HEK293T (cell line): ENCODE measurements at regions not wholly inside any gene's neighbourhood (a gene's known extent, or its start where the extent isn't known, plus 50 kb on each side); places are given as distances from the start of the nearest gene placed in this dataset.

Experiments
- CTCF ChIA-PET: fragments of 350-600 bp; formaldehyde crosslinking; extraction: SDS; loops from one replicate; lab custom pipeline; 2021; ENCODE audit warnings: antibody characterized with exemption, inconsistent platforms; lab: Yijun Ruan, JAX
- POLR2A ChIA-PET: fragments of 350-600 bp; formaldehyde crosslinking; extraction: SDS; loops from one replicate; lab custom pipeline; 2020; ENCODE audit warnings: antibody characterized with exemption, inconsistent platforms; lab: Yijun Ruan, JAX
- DNase-seq: peaks from one replicate; pipeline ENCODE4 v3.0.0; 2012; ENCODE audit warnings: mixed read lengths; ENCODE audit errors: extremely low spot score
- ARNT ChIP-seq: fragments of 450-650 bp; IDR thresholded peaks from 2 replicates; pipeline ENCODE4 v1.6.1; 2017; ENCODE audit warnings: mild to moderate bottlenecking
- BHLHE40 ChIP-seq: fragments of 450-650 bp; IDR thresholded peaks from 2 replicates; pipeline ENCODE4 v1.6.1; 2016; ENCODE audit warnings: mild to moderate bottlenecking, moderate library complexity, borderline replicate concordance
- CTBP1 ChIP-seq: fragments of 450-650 bp; IDR thresholded peaks from 2 replicates; pipeline ENCODE4 v1.6.1; 2016; ENCODE audit warnings: borderline replicate concordance
- ELF4 ChIP-seq: fragments of 450-650 bp; IDR thresholded peaks from 2 replicates; pipeline ENCODE4 v1.6.1; 2017; ENCODE audit warnings: antibody characterized with exemption
- FOXA1 ChIP-seq: fragments of 450-650 bp; IDR thresholded peaks from 2 replicates; pipeline ENCODE4 v1.6.1; 2016; ENCODE audit warnings: mild to moderate bottlenecking
- FOXK2 ChIP-seq: fragments of 450-650 bp; IDR thresholded peaks from 2 replicates; pipeline ENCODE4 v1.6.1; 2016; ENCODE audit warnings: mild to moderate bottlenecking
- FOXM1 ChIP-seq: fragments of 450-650 bp; IDR thresholded peaks from 2 replicates; pipeline ENCODE4 v1.6.1; 2017; ENCODE audit warnings: mild to moderate bottlenecking, borderline replicate concordance
- HDGF ChIP-seq: fragments of 450-650 bp; IDR thresholded peaks from 2 replicates; pipeline ENCODE4 v1.6.1; 2017; ENCODE audit warnings: antibody characterized with exemption, borderline replicate concordance
- L3MBTL2 ChIP-seq: fragments of 450-650 bp; conservative IDR thresholded peaks from 2 replicates; pipeline ENCODE4 v1.6.1; 2016; ENCODE audit warnings: mild to moderate bottlenecking
- LEF1 ChIP-seq: fragments of 450-650 bp; IDR thresholded peaks from 2 replicates; pipeline ENCODE4 v1.6.1; 2017; ENCODE audit warnings: mild to moderate bottlenecking, borderline replicate concordance
- NFRKB ChIP-seq: fragments of 450-650 bp; IDR thresholded peaks from 2 replicates; pipeline ENCODE4 v1.6.1; 2016; ENCODE audit warnings: mild to moderate bottlenecking, moderate library complexity
- PKNOX1 ChIP-seq: fragments of 450-650 bp; IDR thresholded peaks from 2 replicates; pipeline ENCODE4 v1.6.1; 2016
- SP1 ChIP-seq: fragments of 450-650 bp; IDR thresholded peaks from 2 replicates; pipeline ENCODE4 v1.6.1; 2017
- SUZ12 ChIP-seq: fragments of 450-650 bp; IDR thresholded peaks from 2 replicates; pipeline ENCODE4 v1.6.1; 2016; ENCODE audit warnings: mild to moderate bottlenecking
- TARDBP ChIP-seq: fragments of 450-650 bp; IDR thresholded peaks from 2 replicates; pipeline ENCODE4 v1.6.1; 2016
- ZNF384 ChIP-seq: fragments of 450-650 bp; IDR thresholded peaks from 2 replicates; pipeline ENCODE4 v1.6.1; 2016

GRCh38 chr5:86862093-86862492 is 244.4 kb downstream of the COX7C start:
- DNase-seq, result no peak
- TF ChIP-seq NFRKB (no peak), FOXM1 (no peak), PKNOX1 (no peak), SUZ12 (no peak), FOXK2 (no peak), TARDBP (no peak), FOXA1 (no peak), SP1 (no peak), HDGF (no peak), BHLHE40 (no peak), LEF1 (no peak)
- CTCF ChIA-PET, result no interaction called here
- POLR2A ChIA-PET, result no interaction called here

GRCh38 chr5:86864051-86864450 is 246.3 kb downstream of the COX7C start:
- ChIA-PET POLR2A (no interaction called here), CTCF (no interaction called here)
- no peak for TF ChIP-seq BHLHE40
- no peak for TF ChIP-seq L3MBTL2
- no peak for TF ChIP-seq CTBP1
- TF ChIP-seq FOXM1, result no peak
- no peak for TF ChIP-seq TARDBP
- TF ChIP-seq LEF1, result no peak
- TF ChIP-seq NFRKB, result no peak
- TF ChIP-seq SP1, result no peak
- TF ChIP-seq ELF4, result no peak
- TF ChIP-seq SUZ12, result no peak
- no peak for TF ChIP-seq FOXA1
- TF ChIP-seq HDGF, result no peak
- no peak for TF ChIP-seq PKNOX1
- TF ChIP-seq ARNT, result no peak
- no peak for TF ChIP-seq ZNF384
- TF ChIP-seq FOXK2, result no peak
- DNase-seq, result no peak

- POLR2A ChIA-PET, result no interaction called here
- no peak for DNase-seq
- TF ChIP-seq ELF4, result no peak
- no peak for TF ChIP-seq SUZ12
- no peak for TF ChIP-seq BHLHE40
- TF ChIP-seq FOXM1, result no peak
- no peak for TF ChIP-seq FOXK2
- TF ChIP-seq NFRKB, result no peak
- no peak for TF ChIP-seq SP1
- no peak for TF ChIP-seq FOXA1
- no peak for TF ChIP-seq TARDBP
- no peak for TF ChIP-seq L3MBTL2
- TF ChIP-seq ZNF384, result no peak
- no peak for TF ChIP-seq PKNOX1
- no peak for TF ChIP-seq ARNT
- TF ChIP-seq LEF1, result no peak
- no peak for TF ChIP-seq HDGF
- no peak for TF ChIP-seq CTBP1
- CTCF ChIA-PET, result no interaction called here
Observed at GRCh38 chr5:86865256-86865785, 247.6 kb downstream of the COX7C start.

- POLR2A ChIA-PET, result no interaction called here
- DNase-seq, result no peak
- CTCF ChIA-PET, result no interaction called here
- TF ChIP-seq NFRKB (no peak), ARNT (no peak), ZNF384 (no peak), FOXK2 (no peak), SP1 (no peak), TARDBP (no peak), HDGF (no peak), L3MBTL2 (no peak), PKNOX1 (no peak), SUZ12 (no peak), FOXA1 (no peak), CTBP1 (no peak), FOXM1 (no peak), ELF4 (no peak), LEF1 (no peak)
Observed at GRCh38 chr5:86866036-86866435, 248.3 kb downstream of the COX7C start.

GRCh38 chr5:86869268-86869667 is 251.5 kb downstream of the COX7C start:
- POLR2A ChIA-PET, result no interaction called here
- CTCF ChIA-PET, result no interaction called here
- no peak for DNase-seq
- TF ChIP-seq ZNF384, result no peak
- no peak for TF ChIP-seq FOXA1
- TF ChIP-seq L3MBTL2, result no peak
- TF ChIP-seq FOXM1, result no peak
- no peak for TF ChIP-seq PKNOX1
- TF ChIP-seq TARDBP, result no peak
- TF ChIP-seq NFRKB, result no peak
- TF ChIP-seq CTBP1, result no peak
- no peak for TF ChIP-seq HDGF
- TF ChIP-seq FOXK2, result no peak
- no peak for TF ChIP-seq ELF4
- TF ChIP-seq SUZ12, result no peak
- TF ChIP-seq ARNT, result no peak
- no peak for TF ChIP-seq SP1
- no peak for TF ChIP-seq LEF1
- TF ChIP-seq BHLHE40, result no peak
